Fibroblast of mammary gland (primary cell): ENCODE measurements at regions not wholly inside any gene's neighbourhood (a gene's known extent, or its start where the extent isn't known, plus 50 kb on each side); places are given as distances from the start of the nearest gene placed in this dataset.

Experiments
- DNase-seq: peaks from one replicate; pipeline ENCODE4 v3.0.0-alpha.2; 2010; ENCODE audit warnings: low read depth
- H3K4me3 ChIP-seq: 2 replicates; pipeline ENCODE4 v1.5.1; 2011; ENCODE audit warnings: low read depth, mild to moderate bottlenecking, low read length, moderate library complexity; ENCODE audit not compliant: control insufficient read depth
- TF ChIP-seq, protein P1 (sequence below): conservative IDR thresholded peaks from 2 replicates; pipeline ENCODE4 v1.5.1; 2011; ENCODE audit warnings: low read depth, low read length, inconsistent platforms; ENCODE audit not compliant: control insufficient read depth, insufficient read depth

DNA sequence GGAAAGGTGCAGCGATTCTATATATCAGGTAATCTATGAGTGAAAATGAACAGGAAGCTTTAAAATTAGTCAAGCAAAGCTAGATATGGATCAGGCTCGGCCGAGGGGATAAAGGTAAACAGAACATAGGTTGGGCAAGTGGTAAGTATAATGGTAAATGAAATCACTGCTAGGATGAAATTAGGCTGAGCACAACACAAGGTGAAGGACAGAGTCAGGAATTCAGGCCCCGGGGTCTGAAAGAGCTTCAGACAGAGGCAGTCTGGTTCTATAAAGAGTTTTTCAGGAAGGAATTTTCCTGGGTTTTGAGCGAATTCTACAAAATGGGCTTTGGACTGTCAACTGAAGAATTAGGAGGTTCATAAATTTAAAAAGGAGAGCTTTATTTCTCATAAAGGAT lies 513.2 kb upstream of the CDH2 start:
- no peak overlapping the region for H3K4me3 ChIP-seq
- TF ChIP-seq, protein P1, sequence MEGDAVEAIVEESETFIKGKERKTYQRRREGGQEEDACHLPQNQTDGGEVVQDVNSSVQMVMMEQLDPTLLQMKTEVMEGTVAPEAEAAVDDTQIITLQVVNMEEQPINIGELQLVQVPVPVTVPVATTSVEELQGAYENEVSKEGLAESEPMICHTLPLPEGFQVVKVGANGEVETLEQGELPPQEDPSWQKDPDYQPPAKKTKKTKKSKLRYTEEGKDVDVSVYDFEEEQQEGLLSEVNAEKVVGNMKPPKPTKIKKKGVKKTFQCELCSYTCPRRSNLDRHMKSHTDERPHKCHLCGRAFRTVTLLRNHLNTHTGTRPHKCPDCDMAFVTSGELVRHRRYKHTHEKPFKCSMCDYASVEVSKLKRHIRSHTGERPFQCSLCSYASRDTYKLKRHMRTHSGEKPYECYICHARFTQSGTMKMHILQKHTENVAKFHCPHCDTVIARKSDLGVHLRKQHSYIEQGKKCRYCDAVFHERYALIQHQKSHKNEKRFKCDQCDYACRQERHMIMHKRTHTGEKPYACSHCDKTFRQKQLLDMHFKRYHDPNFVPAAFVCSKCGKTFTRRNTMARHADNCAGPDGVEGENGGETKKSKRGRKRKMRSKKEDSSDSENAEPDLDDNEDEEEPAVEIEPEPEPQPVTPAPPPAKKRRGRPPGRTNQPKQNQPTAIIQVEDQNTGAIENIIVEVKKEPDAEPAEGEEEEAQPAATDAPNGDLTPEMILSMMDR, result no peak
- DNase-seq, result no peak

- peak; percentile 4 for DNase-seq
- TF ChIP-seq, protein P1, result no peak
- no peak overlapping the region for H3K4me3 ChIP-seq
These were observed 512.7 kb upstream of the CDH2 start for GRCh38 chr18:28689588-28689987.

DNA sequence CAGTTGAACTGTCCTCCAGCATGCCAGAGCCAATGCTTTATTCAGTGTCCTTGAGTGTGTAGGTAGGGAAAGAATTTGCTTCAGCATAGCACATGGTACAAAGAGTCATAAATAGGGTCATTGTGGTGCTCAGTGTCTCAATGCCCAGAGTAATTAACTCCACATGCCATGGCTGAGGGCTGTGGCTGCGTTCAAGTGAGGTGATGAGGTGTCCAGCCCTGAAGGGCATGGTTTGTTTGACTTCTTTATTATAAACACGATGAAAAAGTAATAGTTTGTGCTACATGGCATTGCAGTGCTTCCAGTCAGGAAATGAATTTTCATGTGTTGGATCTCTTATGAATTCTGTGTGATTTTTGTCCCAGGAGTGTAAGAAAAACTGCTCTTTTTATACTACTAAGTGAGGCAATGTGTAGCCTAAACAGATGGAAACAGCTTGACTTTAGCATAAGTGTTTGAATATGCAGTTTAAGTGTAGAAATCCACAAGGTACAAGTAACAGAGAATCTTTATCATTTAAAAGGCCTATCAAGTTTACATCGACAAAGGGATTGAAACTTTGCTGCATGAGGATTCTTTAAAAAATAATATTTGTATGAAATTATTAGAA lies 507.9 kb upstream of the CDH2 start:
- TF ChIP-seq, protein P1, result no peak
- peak; percentile 38 for DNase-seq
- H3K4me3 ChIP-seq, result no peak overlapping the region

- TF ChIP-seq, protein P1, result no peak
- H3K4me3 ChIP-seq, result no peak overlapping the region
- DNase-seq, result no peak
These were observed 506.0 kb upstream of the CDH2 start for GRCh38 chr18:28682912-28683311.

DNA sequence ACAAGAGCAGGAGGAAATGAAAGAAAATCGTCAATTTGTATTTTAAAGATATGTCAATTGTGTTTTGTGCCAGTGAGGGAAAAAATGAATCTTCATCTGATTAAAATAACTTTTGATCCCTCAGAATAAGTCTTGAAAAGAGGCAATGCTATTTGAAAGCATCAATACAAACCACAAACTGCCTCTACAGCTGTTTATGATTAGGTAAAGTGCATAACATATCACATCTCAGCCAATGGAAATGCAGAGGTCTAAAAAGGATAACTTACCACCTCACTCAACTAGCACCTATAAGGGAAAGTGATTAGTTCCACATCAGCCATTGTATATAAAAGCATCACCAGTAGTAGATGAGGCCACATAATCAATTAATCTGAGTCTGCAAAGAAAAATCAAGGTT lies 492.2 kb upstream of the CDH2 start:
- peak; percentile 21 for DNase-seq
- TF ChIP-seq, protein P1, result no peak
- H3K4me3 ChIP-seq, result no peak overlapping the region

- TF ChIP-seq, protein P1, result no peak
- H3K4me3 ChIP-seq, result no peak overlapping the region
- no peak for DNase-seq
These were observed 489.3 kb upstream of the CDH2 start for GRCh38 chr18:28666216-28666615.

DNA sequence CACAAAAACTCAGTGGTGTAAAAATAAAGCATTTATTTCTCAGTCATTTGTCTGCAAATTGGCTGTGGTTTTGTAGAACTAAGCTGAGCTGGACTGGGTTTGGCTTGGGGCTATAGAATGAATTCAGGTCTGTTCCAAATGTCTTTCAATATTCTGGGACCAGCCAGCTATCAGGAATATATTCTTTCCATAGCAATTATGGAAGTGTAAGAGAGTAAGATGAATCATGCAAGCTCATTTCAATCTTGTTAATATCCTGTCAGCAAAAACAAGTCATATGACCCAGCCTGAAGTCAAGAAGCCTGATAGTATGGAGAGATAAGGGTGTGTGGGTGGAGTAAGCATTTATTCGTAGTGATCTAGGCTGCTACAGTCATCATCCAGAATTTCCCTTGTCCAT lies 481.0 kb upstream of the CDH2 start:
- TF ChIP-seq, protein P1, result no peak
- H3K4me3 ChIP-seq, result no peak overlapping the region
- no peak for DNase-seq
